Hepatocyte (in vitro differentiated cells): ENCODE measurements at regions not wholly inside any gene's neighbourhood (a gene's known extent, or its start where the extent isn't known, plus 50 kb on each side); places are given as distances from the start of the nearest gene placed in this dataset.

Source experiments
- EZH2 ChIP-seq: fragments of 200-600 bp; sonication (generic); IDR thresholded peaks from 2 replicates; pipeline ENCODE4 v1.6.1; 2016; ENCODE audit warnings: antibody characterized with exemption, mild to moderate bottlenecking, borderline replicate concordance
- EZH2phosphoT487 ChIP-seq: fragments of 200-600 bp; sonication (generic); IDR thresholded peaks from one replicate; pipeline ENCODE4 v1.6.1; 2018; ENCODE audit warnings: antibody characterized with exemption, mild to moderate bottlenecking, low read depth, moderate library complexity; ENCODE audit not compliant: unreplicated experiment, severe bottlenecking
- TF ChIP-seq, protein P1 (sequence below): fragments of 200-600 bp; sonication (generic); IDR thresholded peaks from 2 replicates; pipeline ENCODE4 v1.5.1; 2016; ENCODE audit warnings: antibody characterized with exemption, mild to moderate bottlenecking; ENCODE audit not compliant: poor library complexity

DNA sequence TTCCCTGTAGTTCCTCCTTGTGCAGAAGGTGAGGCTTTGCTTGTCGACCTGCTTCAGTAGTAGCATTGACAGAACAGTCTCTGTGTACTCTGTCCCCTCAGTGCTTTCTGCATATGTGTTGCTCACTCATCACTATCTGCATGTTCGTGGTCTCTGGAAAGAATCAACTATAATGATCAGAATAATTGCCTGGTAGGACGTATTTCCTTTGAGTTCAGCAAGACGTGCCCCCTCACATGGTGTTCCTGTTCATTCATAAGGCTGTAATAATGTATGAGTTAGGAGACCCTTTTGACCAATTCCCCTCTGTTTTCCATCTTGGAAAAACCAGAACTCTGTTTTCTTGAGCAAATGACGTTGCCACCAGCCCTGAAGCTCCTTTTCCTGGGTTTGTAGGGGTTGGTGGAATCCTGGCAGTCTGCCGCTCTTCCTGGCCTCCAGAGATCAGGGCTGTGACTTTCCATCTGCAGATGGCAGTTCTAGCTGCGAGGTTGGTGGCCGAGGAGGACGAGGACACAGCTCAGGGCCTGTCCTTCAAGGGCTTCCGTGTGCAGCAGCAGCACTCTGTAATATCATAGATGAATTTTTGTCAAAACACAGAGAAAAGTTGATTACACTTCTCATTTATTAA lies 61.9 kb downstream of the EXOSC2 start:
- TF ChIP-seq, protein P1, sequence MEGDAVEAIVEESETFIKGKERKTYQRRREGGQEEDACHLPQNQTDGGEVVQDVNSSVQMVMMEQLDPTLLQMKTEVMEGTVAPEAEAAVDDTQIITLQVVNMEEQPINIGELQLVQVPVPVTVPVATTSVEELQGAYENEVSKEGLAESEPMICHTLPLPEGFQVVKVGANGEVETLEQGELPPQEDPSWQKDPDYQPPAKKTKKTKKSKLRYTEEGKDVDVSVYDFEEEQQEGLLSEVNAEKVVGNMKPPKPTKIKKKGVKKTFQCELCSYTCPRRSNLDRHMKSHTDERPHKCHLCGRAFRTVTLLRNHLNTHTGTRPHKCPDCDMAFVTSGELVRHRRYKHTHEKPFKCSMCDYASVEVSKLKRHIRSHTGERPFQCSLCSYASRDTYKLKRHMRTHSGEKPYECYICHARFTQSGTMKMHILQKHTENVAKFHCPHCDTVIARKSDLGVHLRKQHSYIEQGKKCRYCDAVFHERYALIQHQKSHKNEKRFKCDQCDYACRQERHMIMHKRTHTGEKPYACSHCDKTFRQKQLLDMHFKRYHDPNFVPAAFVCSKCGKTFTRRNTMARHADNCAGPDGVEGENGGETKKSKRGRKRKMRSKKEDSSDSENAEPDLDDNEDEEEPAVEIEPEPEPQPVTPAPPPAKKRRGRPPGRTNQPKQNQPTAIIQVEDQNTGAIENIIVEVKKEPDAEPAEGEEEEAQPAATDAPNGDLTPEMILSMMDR = no peak
- no peak for TF ChIP-seq EZH2phosphoT487
- TF ChIP-seq EZH2 = no peak
